ENCODE measurements at regions not wholly inside any gene's neighbourhood (a gene's known extent, or its start where the extent isn't known, plus 50 kb on each side); places are given as distances from the start of the nearest gene placed in this dataset.

- dilution Hi-C loops (cut with MboI; ENCODE audit: extremely low pct_ligation_motif_present, low sequenced_read_pairs) = no loop called here
- Histone ChIP-seq H3K9me3 (ENCODE audit: control insufficient read depth, low read depth, low read length) (no peaks in the 10 kb centered on the region), H2AFZ (ENCODE audit: control insufficient read depth, low read length) (no peak overlapping the region), H3K4me2 (ENCODE audit: control insufficient read depth, extremely low read depth, insufficient read depth, low read depth, low read length) (no peak overlapping the region), H3K9me1 (ENCODE audit: control insufficient read depth, extremely low read depth, insufficient read depth, low read length) (no peaks in the 10 kb centered on the region), H3K36me3 (ENCODE audit: control insufficient read depth in 2 of 2, extremely low read depth in 1 of 2, insufficient read depth in 2 of 2, low read length in 2 of 2) (no peaks in the 10 kb centered on the region), H3K4me1 (ENCODE audit: control insufficient read depth, extremely low read depth, insufficient read depth, low read length) (peaks cover 10% of the 10 kb centered on the region), H3K4me3 (ENCODE audit: control insufficient read depth in 2 of 3, extremely low read depth in 1 of 3, insufficient read depth in 2 of 3, low read depth in 1 of 3, low read length in 3 of 3) (no peak overlapping the region), H3K27ac (ENCODE audit: control insufficient read depth, insufficient read depth, low read length) (no peak overlapping the region), H3K9ac (ENCODE audit: control insufficient read depth, extremely low read depth, insufficient read depth, low read length) (no peak overlapping the region), H4K20me1 (ENCODE audit: control insufficient read depth, extremely low read depth, insufficient read depth, low read length) (no peaks in the 10 kb centered on the region), H3K27me3 (ENCODE audit: control insufficient read depth, extremely low read depth, insufficient read depth, low read length) (peaks cover 6% of the 10 kb centered on the region), H3K79me2 (ENCODE audit: control insufficient read depth, insufficient read depth, low read length) (no peaks in the 10 kb centered on the region)
- DNase-seq (ENCODE audit: low read depth, low spot score) (no peak), FAIRE-seq (no peak)
- TF ChIP-seq EZH2 (IDR thresholded peaks at IDR 0.05; ENCODE audit: low read length) = no peak
- no peak for TF ChIP-seq CTCF (optimal IDR thresholded peaks at IDR 0.05 in 1 of 3, IDR thresholded peaks at IDR 0.05 in 1 of 3, conservative IDR thresholded peaks at IDR 0.05 in 1 of 3; ENCODE audit: extremely low read depth in 1 of 3, insufficient read depth in 2 of 3, low read length in 3 of 3)
Observed at GRCh38 chr3:193794002-193794881, 201.2 kb downstream of the OPA1 start.

- Histone ChIP-seq H3K4me3 (ENCODE audit: control insufficient read depth in 2 of 3, extremely low read depth in 1 of 3, insufficient read depth in 2 of 3, low read depth in 1 of 3, low read length in 3 of 3) (no peak overlapping the region), H3K4me2 (ENCODE audit: control insufficient read depth, extremely low read depth, insufficient read depth, low read depth, low read length) (no peak overlapping the region), H3K36me3 (ENCODE audit: control insufficient read depth in 2 of 2, extremely low read depth in 1 of 2, insufficient read depth in 2 of 2, low read length in 2 of 2) (no peaks in the 10 kb centered on the region), H4K20me1 (ENCODE audit: control insufficient read depth, extremely low read depth, insufficient read depth, low read length) (no peaks in the 10 kb centered on the region), H2AFZ (ENCODE audit: control insufficient read depth, low read length) (no peak overlapping the region), H3K9ac (ENCODE audit: control insufficient read depth, extremely low read depth, insufficient read depth, low read length) (no peak overlapping the region), H3K9me3 (ENCODE audit: control insufficient read depth, low read depth, low read length) (no peaks in the 10 kb centered on the region), H3K4me1 (ENCODE audit: control insufficient read depth, extremely low read depth, insufficient read depth, low read length) (peaks cover 10% of the 10 kb centered on the region), H3K27ac (ENCODE audit: control insufficient read depth, insufficient read depth, low read length) (no peak overlapping the region), H3K9me1 (ENCODE audit: control insufficient read depth, extremely low read depth, insufficient read depth, low read length) (no peaks in the 10 kb centered on the region), H3K27me3 (ENCODE audit: control insufficient read depth, extremely low read depth, insufficient read depth, low read length) (peaks cover 6% of the 10 kb centered on the region), H3K79me2 (ENCODE audit: control insufficient read depth, insufficient read depth, low read length) (no peaks in the 10 kb centered on the region)
- FAIRE-seq (no peak), DNase-seq (ENCODE audit: low read depth, low spot score) (no peak)
- TF ChIP-seq EZH2 (IDR thresholded peaks at IDR 0.05; ENCODE audit: low read length) (no peak), CTCF (optimal IDR thresholded peaks at IDR 0.05 in 1 of 3, IDR thresholded peaks at IDR 0.05 in 1 of 3, conservative IDR thresholded peaks at IDR 0.05 in 1 of 3; ENCODE audit: extremely low read depth in 1 of 3, insufficient read depth in 2 of 3, low read length in 3 of 3) (no peak)
- dilution Hi-C loops (cut with MboI; ENCODE audit: extremely low pct_ligation_motif_present, low sequenced_read_pairs) = no loop called here
Observed at GRCh38 chr3:193795062-193795690, 202.2 kb downstream of the OPA1 start.

Measured in keratinocyte (primary cell).